ENCODE measurements at regions not wholly inside any gene's neighbourhood (a gene's known extent, or its start where the extent isn't known, plus 50 kb on each side); places are given as distances from the start of the nearest gene placed in this dataset.
"Not testable (repeated sequence)": the region's sequence is repeated elsewhere in the genome, so short reads cannot be mapped to it uniquely, and the experiment has no call there.

DNA sequence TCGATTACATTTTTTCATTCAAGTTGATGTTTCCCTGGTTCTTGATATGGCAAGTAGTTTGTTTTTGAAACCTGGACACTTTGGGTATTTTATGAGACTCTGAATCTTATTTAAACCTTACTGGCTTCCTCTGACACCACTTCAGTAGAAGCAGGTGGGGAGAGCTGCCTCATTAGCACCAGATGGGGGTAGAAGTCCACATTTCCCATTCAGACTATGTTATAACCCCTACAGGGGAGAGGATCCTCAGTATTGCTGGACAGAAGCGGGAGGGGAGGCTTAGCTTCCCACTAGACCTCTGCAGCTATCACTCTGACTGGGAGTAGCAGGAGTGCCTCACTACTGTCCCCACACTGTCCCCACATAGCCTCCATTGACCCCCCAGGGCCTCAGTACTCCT is 145.3 kb upstream of the SLC35G4 start:
- no peaks in the 10 kb centered on the region for H3K36me3 Mint-ChIP-seq (ENCODE audit: insufficient read depth)
- TF ChIP-seq, protein P1, sequence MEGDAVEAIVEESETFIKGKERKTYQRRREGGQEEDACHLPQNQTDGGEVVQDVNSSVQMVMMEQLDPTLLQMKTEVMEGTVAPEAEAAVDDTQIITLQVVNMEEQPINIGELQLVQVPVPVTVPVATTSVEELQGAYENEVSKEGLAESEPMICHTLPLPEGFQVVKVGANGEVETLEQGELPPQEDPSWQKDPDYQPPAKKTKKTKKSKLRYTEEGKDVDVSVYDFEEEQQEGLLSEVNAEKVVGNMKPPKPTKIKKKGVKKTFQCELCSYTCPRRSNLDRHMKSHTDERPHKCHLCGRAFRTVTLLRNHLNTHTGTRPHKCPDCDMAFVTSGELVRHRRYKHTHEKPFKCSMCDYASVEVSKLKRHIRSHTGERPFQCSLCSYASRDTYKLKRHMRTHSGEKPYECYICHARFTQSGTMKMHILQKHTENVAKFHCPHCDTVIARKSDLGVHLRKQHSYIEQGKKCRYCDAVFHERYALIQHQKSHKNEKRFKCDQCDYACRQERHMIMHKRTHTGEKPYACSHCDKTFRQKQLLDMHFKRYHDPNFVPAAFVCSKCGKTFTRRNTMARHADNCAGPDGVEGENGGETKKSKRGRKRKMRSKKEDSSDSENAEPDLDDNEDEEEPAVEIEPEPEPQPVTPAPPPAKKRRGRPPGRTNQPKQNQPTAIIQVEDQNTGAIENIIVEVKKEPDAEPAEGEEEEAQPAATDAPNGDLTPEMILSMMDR (IDR thresholded peaks at IDR 0.05; ENCODE audit: unreplicated experiment), result no peak

DNA sequence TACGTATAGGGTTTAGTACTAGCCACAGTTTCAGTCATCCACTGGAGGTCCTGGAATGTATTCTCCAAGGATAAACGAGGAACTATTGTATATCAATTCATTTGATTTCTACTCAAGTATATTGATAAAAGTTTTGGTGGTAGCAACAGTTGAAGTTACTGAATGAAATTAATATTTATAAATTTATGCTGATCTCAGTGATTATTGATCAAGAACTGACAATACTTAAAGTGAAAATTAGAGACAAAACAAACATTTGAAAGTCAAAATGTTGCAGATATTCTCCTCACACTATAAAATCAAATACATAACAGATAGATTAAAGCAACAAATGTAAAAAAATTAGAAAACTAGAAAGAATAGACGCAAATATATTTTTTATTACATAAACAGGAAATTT is 150.9 kb upstream of the SLC35G4 start:
- Mint-ChIP-seq H3K4me3 (ENCODE audit: low read depth) (no peak overlapping the region), H3K27me3 (no peaks in the 10 kb centered on the region), H3K9me3 (ENCODE audit: low read depth) (peaks cover 6% of the 10 kb centered on the region), H3K36me3 (ENCODE audit: insufficient read depth) (no peaks in the 10 kb centered on the region), H3K4me1 (ENCODE audit: low read depth) (no peaks in the 10 kb centered on the region), H3K27ac (no peak overlapping the region)
- TF ChIP-seq, protein P1 (IDR thresholded peaks at IDR 0.05; ENCODE audit: unreplicated experiment), result no peak
- no peak for DNase-seq (ENCODE audit: low spot score, unreplicated experiment)

More for the DNA sequence above, 145.3 kb upstream of the SLC35G4 start:
- no peak for DNase-seq (ENCODE audit: low spot score, unreplicated experiment)
- Mint-ChIP-seq H3K4me3 (ENCODE audit: low read depth) (no peak overlapping the region), H3K4me1 (ENCODE audit: low read depth) (no peaks in the 10 kb centered on the region), H3K27me3 (no peaks in the 10 kb centered on the region), H3K9me3 (ENCODE audit: low read depth) (peaks cover 6% of the 10 kb centered on the region), H3K27ac (no peak overlapping the region)

DNA sequence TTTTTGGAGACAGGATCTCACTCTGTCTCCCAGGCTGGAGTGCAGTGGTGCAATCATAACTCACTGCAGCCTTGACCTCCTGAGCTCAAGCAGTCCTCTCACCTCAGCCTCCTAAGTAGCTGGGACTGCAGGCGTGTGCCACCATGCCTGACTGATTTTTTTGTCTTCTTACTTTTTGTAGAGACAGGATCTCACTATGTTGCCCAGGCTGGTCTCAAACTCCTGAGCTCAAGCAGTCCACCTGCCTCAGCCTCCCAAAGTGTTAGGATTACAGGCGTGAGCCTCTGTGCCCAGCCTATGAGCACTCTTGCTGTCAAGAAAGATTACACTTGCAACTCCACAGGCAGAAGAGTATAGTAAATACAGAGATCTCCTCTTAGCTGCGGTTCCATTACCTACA is 151.5 kb upstream of the SLC35G4 start:
- H3K4me3 Mint-ChIP-seq (ENCODE audit: low read depth); H3K27ac Mint-ChIP-seq; H3K9me3 Mint-ChIP-seq (ENCODE audit: low read depth); H3K27me3 Mint-ChIP-seq; H3K4me1 Mint-ChIP-seq (ENCODE audit: low read depth); DNase-seq (ENCODE audit: low spot score, unreplicated experiment); H3K36me3 Mint-ChIP-seq (ENCODE audit: insufficient read depth): not testable (repeated sequence)

DNA sequence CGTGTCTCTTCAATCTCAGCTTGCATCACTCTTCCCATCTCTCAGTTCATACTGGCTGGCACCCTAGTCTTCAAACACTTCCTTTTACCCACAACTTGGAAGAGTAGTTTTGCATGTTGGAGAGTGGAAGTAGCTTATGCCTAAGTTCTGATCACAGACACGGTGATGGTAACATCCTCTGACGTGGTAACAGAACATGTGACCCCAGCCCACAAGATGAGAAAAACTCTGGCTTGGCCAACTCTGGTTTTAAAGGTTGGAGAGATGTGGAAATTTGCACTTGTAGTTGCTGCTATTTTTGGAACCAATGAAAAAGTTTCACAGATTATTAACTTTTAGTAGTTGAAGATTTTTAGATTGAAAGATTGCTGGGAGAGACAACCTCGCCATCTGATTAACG is 155.4 kb upstream of the SLC35G4 start:
- Mint-ChIP-seq H3K36me3 (ENCODE audit: insufficient read depth) (no peaks in the 10 kb centered on the region), H3K9me3 (ENCODE audit: low read depth) (peaks cover 14% of the 10 kb centered on the region), H3K27me3 (no peaks in the 10 kb centered on the region), H3K4me1 (ENCODE audit: low read depth) (no peaks in the 10 kb centered on the region), H3K4me3 (ENCODE audit: low read depth) (no peak overlapping the region), H3K27ac (no peak overlapping the region)
- TF ChIP-seq, protein P1 (IDR thresholded peaks at IDR 0.05; ENCODE audit: unreplicated experiment), result no peak
- no peak for DNase-seq (ENCODE audit: low spot score, unreplicated experiment)

DNA sequence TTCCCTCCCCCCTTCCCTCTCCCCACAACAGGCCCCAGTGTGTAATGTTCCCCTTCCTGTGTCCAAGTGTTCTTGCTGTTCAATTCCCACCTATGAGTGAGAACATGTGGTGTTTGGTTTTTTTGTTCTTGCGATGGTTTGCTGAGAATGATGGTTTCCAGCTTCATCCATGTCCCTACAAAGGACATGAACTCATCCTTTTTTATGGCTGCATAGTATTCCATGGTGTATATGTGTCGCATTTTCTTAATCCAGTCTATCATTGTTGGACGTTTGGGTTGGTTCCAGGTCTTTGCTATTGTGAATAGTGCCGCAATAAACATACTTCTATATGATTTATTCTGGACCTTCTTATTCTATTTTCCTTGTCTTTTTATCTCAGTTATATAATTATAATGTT is 165.2 kb upstream of the SLC35G4 start:
- not testable (repeated sequence) for H3K4me3 Mint-ChIP-seq (ENCODE audit: low read depth); H3K36me3 Mint-ChIP-seq (ENCODE audit: insufficient read depth)

DNA sequence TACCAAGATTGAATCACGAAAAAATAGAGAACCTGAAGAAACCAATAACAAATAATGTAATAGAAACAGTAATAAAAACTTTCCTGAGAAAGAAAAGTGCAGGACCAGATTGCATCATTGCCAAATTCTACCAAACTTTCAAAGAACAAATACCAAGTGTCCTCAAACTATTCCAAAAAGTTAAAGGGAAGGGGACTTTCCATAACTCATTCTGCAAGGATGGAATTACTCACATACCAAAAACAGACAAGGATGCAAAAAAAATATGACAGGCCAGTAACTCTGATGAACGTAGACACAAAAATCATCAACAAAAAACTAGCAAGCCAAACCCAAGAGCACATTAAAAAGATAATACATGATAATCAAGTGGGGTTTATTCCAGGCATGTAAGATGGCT is 172.3 kb upstream of the SLC35G4 start:
- Mint-ChIP-seq H3K36me3 (ENCODE audit: insufficient read depth) (no peaks in the 10 kb centered on the region), H3K27ac (no peak overlapping the region), H3K27me3 (no peaks in the 10 kb centered on the region), H3K4me3 (ENCODE audit: low read depth) (no peak overlapping the region), H3K9me3 (ENCODE audit: low read depth) (peaks cover 5% of the 10 kb centered on the region), H3K4me1 (ENCODE audit: low read depth) (no peaks in the 10 kb centered on the region)
- TF ChIP-seq, protein P1 (IDR thresholded peaks at IDR 0.05; ENCODE audit: unreplicated experiment), result no peak
- DNase-seq (ENCODE audit: low spot score, unreplicated experiment), result no peak

More for the DNA sequence above, 165.2 kb upstream of the SLC35G4 start:
- H3K27ac Mint-ChIP-seq; H3K4me1 Mint-ChIP-seq (ENCODE audit: low read depth); DNase-seq (ENCODE audit: low spot score, unreplicated experiment); H3K27me3 Mint-ChIP-seq: not testable (repeated sequence)
- H3K9me3 Mint-ChIP-seq (ENCODE audit: low read depth), result peaks cover 16% of the 10 kb centered on the region

All from progenitor cell of endocrine pancreas (in vitro differentiated cells).